ENCODE measurements at regions not wholly inside any gene's neighbourhood (a gene's known extent, or its start where the extent isn't known, plus 50 kb on each side); places are given as distances from the start of the nearest gene placed in this dataset.

DNA sequence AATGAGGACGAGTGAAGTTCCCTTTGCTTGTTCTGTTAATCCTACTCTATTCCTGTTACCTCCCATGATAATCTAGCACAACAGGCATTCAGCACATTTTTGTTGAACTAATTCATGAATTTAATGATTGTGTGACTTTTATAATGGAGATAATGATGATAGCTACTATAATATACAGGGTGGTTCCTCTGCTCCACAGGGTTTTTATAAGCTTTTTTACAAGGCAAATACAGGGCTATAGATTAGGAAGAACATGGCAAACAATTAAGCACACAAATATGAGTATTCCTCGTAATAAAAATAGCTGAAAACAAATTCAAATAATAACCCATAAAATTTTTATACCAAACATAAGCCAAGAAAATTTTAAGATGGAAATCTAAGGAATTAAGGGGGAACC, 145.6 kb upstream of the TMTC1 start:
- TF ChIP-seq EZH2 (IDR thresholded peaks at IDR 0.05; ENCODE audit: insufficient read depth, low read length), result no peak
- no peak for TF ChIP-seq CTCF (IDR thresholded peaks at IDR 0.05; ENCODE audit: insufficient read depth, low read depth, low read length)
